GM10266 (cell line): ENCODE measurements at regions not wholly inside any gene's neighbourhood (a gene's known extent, or its start where the extent isn't known, plus 50 kb on each side); places are given as distances from the start of the nearest gene placed in this dataset.

ENCODE experiments used
- DNase-seq: peaks from one replicate; pipeline ENCODE4 v3.0.0; 2012; ENCODE audit errors: extremely low spot score
- CTCF ChIP-seq: IDR thresholded peaks from 2 replicates; pipeline ENCODE4 v1.5.1; 2012; ENCODE audit warnings: mild to moderate bottlenecking, low read depth; ENCODE audit not compliant: control insufficient read depth, insufficient read depth; ENCODE audit errors: missing control alignments

DNA sequence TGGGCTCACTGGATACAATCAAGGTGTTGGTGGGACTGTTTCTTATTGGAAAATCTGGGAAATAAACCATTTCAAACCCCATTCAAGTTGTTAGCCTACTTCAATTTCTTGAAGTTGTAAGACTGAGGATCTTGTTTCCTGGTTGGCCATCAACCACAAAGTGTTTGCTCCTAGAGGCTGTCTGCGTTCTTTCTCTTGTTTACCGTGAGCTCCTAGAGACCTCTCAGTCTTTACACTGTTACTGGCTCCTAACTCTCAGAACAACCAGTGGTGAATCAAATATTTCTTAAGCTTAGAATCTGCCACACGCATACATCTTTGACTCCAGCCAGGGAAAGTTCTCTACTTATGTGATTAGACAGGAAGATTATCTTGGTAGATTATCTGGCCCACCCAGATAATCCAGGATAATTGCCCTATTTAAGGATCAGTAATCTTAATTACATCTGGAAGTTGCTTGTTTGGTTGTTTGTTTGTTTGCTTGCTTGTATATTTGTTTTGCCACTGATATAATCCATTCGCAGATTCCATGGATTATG, 798.7 kb downstream of the IPMK start:
- no peak for TF ChIP-seq CTCF
- DNase-seq, result no peak

DNA sequence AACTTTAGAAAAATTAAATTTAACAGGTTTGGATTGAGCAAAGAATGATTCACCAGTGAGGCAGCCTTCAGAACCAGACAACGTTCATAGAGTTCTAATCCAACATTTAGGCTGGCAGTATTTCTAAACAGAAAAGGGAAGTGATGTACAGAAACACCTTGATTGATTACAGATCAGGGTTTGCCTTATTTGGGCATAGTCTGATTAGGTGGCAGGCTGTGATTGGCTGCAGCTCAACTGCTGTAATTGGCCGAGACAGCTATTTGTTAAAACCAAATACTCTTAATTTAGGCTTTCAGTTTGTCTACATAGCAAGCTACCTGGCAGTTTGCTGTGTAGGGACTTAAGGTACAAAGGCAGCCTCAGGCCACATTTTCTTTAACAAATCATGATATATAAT, 802.5 kb downstream of the IPMK start:
- TF ChIP-seq CTCF, result no peak
- no peak for DNase-seq

DNA sequence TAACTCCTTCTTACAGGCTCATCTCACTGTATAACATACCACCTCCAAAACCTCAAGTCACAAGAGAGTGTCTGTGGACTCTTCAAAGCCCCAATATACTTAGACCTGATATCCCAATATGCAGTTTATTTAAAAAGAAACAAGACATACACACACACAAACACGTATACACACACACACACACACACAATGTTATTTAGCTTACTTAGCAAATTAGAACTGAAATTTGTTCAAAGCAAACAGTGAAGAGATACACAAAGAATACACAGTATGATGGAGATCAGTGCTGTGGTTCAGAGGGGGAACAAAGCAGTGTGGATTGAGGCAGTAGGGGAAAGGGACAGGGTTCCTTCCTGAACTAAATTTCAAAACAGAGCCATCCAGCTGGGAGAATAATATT, 807.2 kb downstream of the IPMK start:
- DNase-seq, result no peak
- TF ChIP-seq CTCF, result no peak

GRCh38 chr10:57457972-57458512, 809.7 kb downstream of the IPMK start:
- TF ChIP-seq CTCF, result no peak

DNA sequence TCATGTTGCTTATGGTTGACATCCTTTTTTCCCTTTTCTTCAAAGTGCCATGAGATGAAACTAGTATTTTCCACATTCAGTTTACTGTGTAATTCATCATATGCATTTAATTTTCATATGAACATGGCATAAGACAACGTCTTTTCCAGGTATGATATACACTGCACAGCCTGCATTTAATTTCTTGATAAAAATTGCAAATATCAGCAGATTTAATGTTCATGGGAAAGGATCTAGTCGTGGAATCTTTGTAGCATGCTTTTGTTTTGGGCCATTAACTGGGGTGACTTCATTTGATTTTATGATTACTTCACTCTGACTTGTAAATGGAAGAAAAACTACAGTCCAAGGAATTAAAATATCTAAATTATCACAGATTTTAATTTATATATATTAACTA, 837.3 kb downstream of the IPMK start:
- no peak for DNase-seq
- TF ChIP-seq CTCF, result no peak

More at GRCh38 chr10:57457972-57458512, 809.7 kb downstream of the IPMK start:
- no peak for DNase-seq

- DNase-seq, result no peak
- TF ChIP-seq CTCF, result no peak
Measured at GRCh38 chr10:57420881-57421280, 846.8 kb downstream of the IPMK start.

GRCh38 chr10:57418476-57418875, 849.2 kb downstream of the IPMK start:
- no peak for DNase-seq
- no peak for TF ChIP-seq CTCF
